Bronchial epithelial cell (primary cell): ENCODE measurements at regions not wholly inside any gene's neighbourhood (a gene's known extent, or its start where the extent isn't known, plus 50 kb on each side); places are given as distances from the start of the nearest gene placed in this dataset.
A peak's percentile ranks its signal among the peaks of the same experiment; 100 is the strongest.

Experiments
- DNase-seq: peaks from one replicate; pipeline ENCODE4 v3.0.0-alpha.2; 2010; ENCODE audit warnings: low read depth
- FAIRE-seq: peaks from 2 replicates; lab custom pipeline; 2011; peaks lifted over from hg19 to GRCh38; lab: Jason Lieb, UNC
- H3K27me3 ChIP-seq: 2 replicates; pipeline ENCODE4 v1.5.1; 2011; ENCODE audit warnings: low read length; ENCODE audit not compliant: control insufficient read depth, insufficient read depth
- H3K36me3 ChIP-seq: 2 replicates; pipeline ENCODE4 v1.5.1; 2011; ENCODE audit warnings: low read length; ENCODE audit not compliant: control insufficient read depth, insufficient read depth
- H3K4me3 ChIP-seq: 2 replicates; pipeline ENCODE4 v1.5.1; 2011; ENCODE audit warnings: mild to moderate bottlenecking, low read depth, low read length, control low read depth
- CTCF ChIP-seq: IDR thresholded peaks from 2 replicates; pipeline ENCODE4 v1.5.1; 2011; ENCODE audit warnings: mild to moderate bottlenecking, moderate library complexity, low read length, control low read depth, inconsistent platforms; ENCODE audit not compliant: insufficient read depth, severe bottlenecking

- peak; percentile 68 for DNase-seq
These were observed 130.6 kb upstream of the CDH19 start for GRCh38 chr18:66734451-66734850.

GRCh38 chr18:66731890-66732289, 128.0 kb upstream of the CDH19 start:
- no peaks in the 10 kb centered on the region for H3K36me3 ChIP-seq
- no peak for TF ChIP-seq CTCF
- no peak for FAIRE-seq
- H3K27me3 ChIP-seq, result no peaks in the 10 kb centered on the region
- H3K4me3 ChIP-seq, result no peak overlapping the region
- DNase-seq, result no peak

More at GRCh38 chr18:66734451-66734850, 130.6 kb upstream of the CDH19 start:
- Histone ChIP-seq H3K27me3 (no peaks in the 10 kb centered on the region), H3K36me3 (no peaks in the 10 kb centered on the region), H3K4me3 (no peak overlapping the region)
- no peak for TF ChIP-seq CTCF
- FAIRE-seq, result no peak

- Histone ChIP-seq H3K4me3 (no peak overlapping the region), H3K27me3 (no peaks in the 10 kb centered on the region), H3K36me3 (no peaks in the 10 kb centered on the region)
- DNase-seq, result no peak
- FAIRE-seq, result no peak
- no peak for TF ChIP-seq CTCF
These were observed 125.8 kb upstream of the CDH19 start for GRCh38 chr18:66729442-66730239.

DNA sequence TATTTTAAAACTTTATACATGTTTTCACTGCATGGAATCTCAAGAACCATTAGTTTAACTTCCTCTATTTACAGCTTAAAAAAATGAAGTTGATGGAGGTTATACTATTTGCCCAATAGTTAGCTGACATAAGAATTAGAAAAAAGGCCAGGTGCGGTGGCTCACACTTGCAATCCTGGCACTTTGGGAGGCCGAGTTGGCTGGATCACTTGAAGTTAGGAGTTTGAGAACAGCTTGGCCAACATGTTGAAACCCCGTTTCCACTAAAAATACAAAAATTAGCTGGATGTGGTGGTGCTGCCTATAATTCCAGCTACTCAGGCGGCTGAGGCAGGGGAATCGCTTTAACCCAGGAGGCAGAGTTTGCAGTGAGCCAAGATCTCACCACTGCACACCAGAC, 125.1 kb upstream of the CDH19 start:
- H3K4me3 ChIP-seq, result no peak overlapping the region
- no peak for TF ChIP-seq CTCF
- H3K36me3 ChIP-seq, result no peaks in the 10 kb centered on the region
- DNase-seq (no peak), FAIRE-seq (no peak)
- H3K27me3 ChIP-seq, result no peaks in the 10 kb centered on the region

- no peaks in the 10 kb centered on the region for H3K36me3 ChIP-seq
- no peak for TF ChIP-seq CTCF
- DNase-seq, result peak; percentile 33
- no peak overlapping the region for H3K4me3 ChIP-seq
- H3K27me3 ChIP-seq, result no peaks in the 10 kb centered on the region
- no peak for FAIRE-seq
These were observed 124.1 kb upstream of the CDH19 start for GRCh38 chr18:66727991-66728390.
